ENCODE measurements at regions not wholly inside any gene's neighbourhood (a gene's known extent, or its start where the extent isn't known, plus 50 kb on each side); places are given as distances from the start of the nearest gene placed in this dataset.
"Not testable (repeated sequence)": the region's sequence is repeated elsewhere in the genome, so short reads cannot be mapped to it uniquely, and the experiment has no call there.

- DNase-seq (ENCODE audit: low spot score): no peak
These were observed 326.7 kb downstream of the SUCLG1 start for GRCh38 chr2:84132370-84132769.

GRCh38 chr2:84131278-84131830 is 327.7 kb downstream of the SUCLG1 start:
- DNase-seq (ENCODE audit: low spot score): no peak

- no peak for DNase-seq (ENCODE audit: low spot score)
These were observed 330.1 kb downstream of the SUCLG1 start for GRCh38 chr2:84129018-84129417.

GRCh38 chr2:84127812-84128211 is 331.3 kb downstream of the SUCLG1 start:
- DNase-seq (ENCODE audit: low spot score): not testable (repeated sequence)

GRCh38 chr2:84126530-84126929 is 332.6 kb downstream of the SUCLG1 start:
- DNase-seq (ENCODE audit: low spot score): no peak

- DNase-seq (ENCODE audit: low spot score): no peak
These were observed 333.0 kb downstream of the SUCLG1 start for GRCh38 chr2:84126084-84126483.

GRCh38 chr2:84116143-84116542 is 342.9 kb downstream of the SUCLG1 start:
- no peak for DNase-seq (ENCODE audit: low spot score)

GRCh38 chr2:84115173-84115857 is 343.8 kb downstream of the SUCLG1 start:
- DNase-seq (ENCODE audit: low spot score): no peak

- DNase-seq (ENCODE audit: low spot score): not testable (repeated sequence)
These were observed 355.1 kb downstream of the SUCLG1 start for GRCh38 chr2:84103816-84104527.

- no peak for DNase-seq (ENCODE audit: low spot score)
These were observed 356.8 kb downstream of the SUCLG1 start for GRCh38 chr2:84102274-84102673.

- DNase-seq (ENCODE audit: low spot score): no peak
These were observed 370.4 kb downstream of the SUCLG1 start for GRCh38 chr2:84088656-84089055.

- no peak for DNase-seq (ENCODE audit: low spot score)
These were observed 373.5 kb downstream of the SUCLG1 start for GRCh38 chr2:84085562-84085961.

GRCh38 chr2:84084856-84085255 is 374.2 kb downstream of the SUCLG1 start:
- no peak for DNase-seq (ENCODE audit: low spot score)

GRCh38 chr2:84083984-84084383 is 375.1 kb downstream of the SUCLG1 start:
- no peak for DNase-seq (ENCODE audit: low spot score)

- DNase-seq (ENCODE audit: low spot score): no peak
These were observed 380.6 kb downstream of the SUCLG1 start for GRCh38 chr2:84078471-84078870.

- DNase-seq (ENCODE audit: low spot score): peak; percentile 2
These were observed 381.6 kb downstream of the SUCLG1 start for GRCh38 chr2:84077496-84077895.

GRCh38 chr2:84071050-84071449 is 388.0 kb downstream of the SUCLG1 start:
- DNase-seq (ENCODE audit: low spot score): no peak

GRCh38 chr2:84065857-84066256 is 393.2 kb downstream of the SUCLG1 start:
- no peak for DNase-seq (ENCODE audit: low spot score)

- no peak for DNase-seq (ENCODE audit: low spot score)
These were observed 401.0 kb downstream of the SUCLG1 start for GRCh38 chr2:84057917-84058560.

- DNase-seq (ENCODE audit: low spot score): no peak
These were observed 403.3 kb downstream of the SUCLG1 start for GRCh38 chr2:84055816-84056215.

- DNase-seq (ENCODE audit: low spot score): not testable (repeated sequence)
These were observed 404.5 kb downstream of the SUCLG1 start for GRCh38 chr2:84054577-84054976.

GRCh38 chr2:84052913-84053312 is 406.2 kb downstream of the SUCLG1 start:
- DNase-seq (ENCODE audit: low spot score): no peak

- DNase-seq (ENCODE audit: low spot score): no peak
These were observed 407.0 kb downstream of the SUCLG1 start for GRCh38 chr2:84052043-84052442.

Measured in hematopoietic multipotent progenitor cell treated with erythropoietin and hydrocortisone succinate and interleukin-3 and kit ligand, for 15 days (in vitro differentiated cells).